C4-2B (cell line): ENCODE measurements at regions not wholly inside any gene's neighbourhood (a gene's known extent, or its start where the extent isn't known, plus 50 kb on each side); places are given as distances from the start of the nearest gene placed in this dataset.

Experiments
- CTCF ChIP-seq: fragments of 450-650 bp; conservative IDR thresholded peaks from 2 replicates; pipeline ENCODE4 v1.5.1; 2017; ENCODE audit warnings: mild to moderate bottlenecking
- ZFX ChIP-seq: fragments of 450-650 bp; IDR thresholded peaks from 2 replicates; pipeline ENCODE4 v1.6.1; 2017

- TF ChIP-seq CTCF, result no peak
- TF ChIP-seq ZFX, result no peak
These were observed 222.6 kb downstream of the WDR11 start for GRCh38 chr10:121073728-121074127.
